GM21528 (cell line): ENCODE measurements at regions not wholly inside any gene's neighbourhood (a gene's known extent, or its start where the extent isn't known, plus 50 kb on each side); places are given as distances from the start of the nearest gene placed in this dataset.
"Not testable (repeated sequence)": the region's sequence is repeated elsewhere in the genome, so short reads cannot be mapped to it uniquely, and the experiment has no call there.

Source experiments
- ATAC-seq: cut with Tn5 transposase; IDR thresholded peaks from one replicate; pipeline ENCODE4 v1.9.1; 2021; ENCODE audit warnings: mild to moderate bottlenecking, moderate library complexity; ENCODE audit not compliant: unreplicated experiment, low FRiP score

GRCh38 chr9:72471096-72471495 is 50.3 kb upstream of the TMC1 start:
- no peak for ATAC-seq

DNA sequence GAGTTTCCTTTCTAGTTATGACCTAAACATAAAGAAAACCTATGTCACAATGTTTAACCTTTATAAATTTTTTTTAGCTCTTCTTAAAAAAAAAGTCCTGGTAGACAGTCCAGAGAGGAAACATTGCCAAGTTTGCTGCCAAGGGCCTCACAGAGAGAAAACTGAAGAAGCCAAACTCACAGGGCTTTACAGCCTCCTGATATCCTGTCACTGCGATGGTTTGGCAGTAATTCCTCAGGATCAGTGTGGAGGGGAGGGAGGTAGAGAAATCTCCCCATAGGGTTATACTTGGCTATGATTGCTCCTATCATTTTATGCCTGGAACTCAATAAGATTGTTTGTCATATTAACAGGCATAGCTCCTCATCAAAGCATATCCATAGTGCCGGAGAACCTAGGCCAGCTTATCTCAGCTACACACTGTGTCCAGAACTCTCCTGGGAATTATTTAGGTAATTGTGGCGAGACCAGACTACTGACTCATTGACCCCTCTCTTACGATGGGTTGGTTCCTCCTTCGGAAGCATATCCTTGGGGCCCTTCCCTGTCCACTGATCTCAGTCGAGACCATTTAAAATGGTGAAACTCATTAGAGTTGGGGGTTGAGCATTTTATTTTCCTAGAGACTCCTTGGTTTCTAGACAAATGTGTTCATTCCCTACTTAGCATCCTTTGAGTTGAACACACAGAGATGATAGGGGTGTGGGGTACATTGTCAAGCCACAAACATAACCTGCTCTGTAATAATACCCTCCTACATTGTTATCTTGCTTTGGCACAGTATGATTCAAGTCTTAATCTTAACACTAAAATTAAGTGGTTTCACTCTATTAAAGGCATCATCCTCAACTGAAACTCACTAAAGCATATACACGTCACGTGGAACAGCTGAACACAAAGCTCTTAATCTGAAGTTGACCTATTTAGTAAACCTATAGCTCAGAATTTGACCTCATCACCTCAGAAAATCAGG is 53.4 kb upstream of the TMC1 start:
- no peak for ATAC-seq

GRCh38 chr9:72465593-72465984 is 55.8 kb upstream of the TMC1 start:
- no peak for ATAC-seq

- ATAC-seq = peak; percentile 50
Observed at GRCh38 chr9:72464857-72465592, 56.4 kb upstream of the TMC1 start.

DNA sequence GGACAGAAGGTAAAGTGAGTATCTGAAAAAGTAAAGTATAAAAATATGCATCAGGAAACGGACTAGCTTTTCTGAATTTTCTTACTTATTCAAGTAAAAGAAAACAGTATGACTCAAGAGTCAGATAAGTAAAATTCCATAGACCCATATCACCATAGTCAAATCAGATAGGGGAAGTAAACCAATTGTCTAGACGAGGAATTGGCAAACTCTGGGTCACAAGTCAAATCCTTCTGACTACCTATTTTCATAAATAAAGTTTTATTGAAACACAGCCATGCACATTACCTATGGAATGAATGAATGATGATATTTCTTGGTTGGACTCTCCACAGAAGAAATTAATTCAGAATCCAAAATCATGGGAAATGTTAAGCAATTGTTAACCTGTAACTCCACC is 59.1 kb upstream of the TMC1 start:
- ATAC-seq = no peak

GRCh38 chr9:72460342-72461312 is 60.8 kb upstream of the TMC1 start:
- no peak for ATAC-seq

GRCh38 chr9:72459308-72459707 is 62.1 kb upstream of the TMC1 start:
- ATAC-seq = no peak

GRCh38 chr9:72458153-72458552 is 63.3 kb upstream of the TMC1 start:
- no peak for ATAC-seq

GRCh38 chr9:72457366-72457765 is 64.0 kb upstream of the TMC1 start:
- ATAC-seq = no peak

GRCh38 chr9:72454871-72455491 is 66.4 kb upstream of the TMC1 start:
- ATAC-seq = no peak

DNA sequence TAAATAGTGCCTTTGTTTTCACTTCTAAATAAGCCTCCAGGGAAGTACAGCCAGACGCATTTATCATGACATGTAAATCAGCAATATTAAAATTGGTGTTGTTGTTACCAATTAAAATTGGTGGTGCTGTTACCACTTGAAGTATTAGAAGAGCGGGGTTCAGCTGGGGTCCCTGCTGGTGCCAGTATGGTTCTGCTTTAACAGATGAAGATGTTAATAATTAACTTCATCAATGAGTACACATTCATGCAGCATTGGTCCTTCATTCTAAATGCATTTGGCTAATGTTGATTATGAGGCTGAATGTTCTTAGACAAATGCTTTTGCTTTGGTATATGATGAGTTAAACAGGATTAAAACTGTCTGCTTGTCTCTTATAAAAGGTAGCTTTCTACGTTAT is 67.6 kb upstream of the TMC1 start:
- ATAC-seq = no peak

DNA sequence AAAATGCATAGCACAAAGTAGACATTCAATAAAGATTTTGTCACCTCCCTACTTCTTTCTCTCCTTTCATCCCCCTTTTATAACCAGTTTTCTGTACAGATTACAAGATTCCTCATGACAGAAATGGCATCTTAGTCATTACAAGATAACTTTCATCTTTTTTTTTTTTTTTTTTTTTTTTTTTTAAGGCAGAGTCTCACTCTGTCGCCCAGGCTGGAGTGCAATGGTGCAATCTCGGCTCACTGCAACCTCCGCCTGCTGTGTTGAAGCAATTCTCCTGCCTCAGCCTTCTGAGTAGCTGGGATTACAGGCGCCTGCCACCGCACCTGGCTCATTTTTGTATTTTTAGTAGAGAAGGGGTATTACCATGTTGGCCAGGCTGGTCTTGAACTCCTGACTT is 75.2 kb upstream of the TMC1 start:
- ATAC-seq = not testable (repeated sequence)

DNA sequence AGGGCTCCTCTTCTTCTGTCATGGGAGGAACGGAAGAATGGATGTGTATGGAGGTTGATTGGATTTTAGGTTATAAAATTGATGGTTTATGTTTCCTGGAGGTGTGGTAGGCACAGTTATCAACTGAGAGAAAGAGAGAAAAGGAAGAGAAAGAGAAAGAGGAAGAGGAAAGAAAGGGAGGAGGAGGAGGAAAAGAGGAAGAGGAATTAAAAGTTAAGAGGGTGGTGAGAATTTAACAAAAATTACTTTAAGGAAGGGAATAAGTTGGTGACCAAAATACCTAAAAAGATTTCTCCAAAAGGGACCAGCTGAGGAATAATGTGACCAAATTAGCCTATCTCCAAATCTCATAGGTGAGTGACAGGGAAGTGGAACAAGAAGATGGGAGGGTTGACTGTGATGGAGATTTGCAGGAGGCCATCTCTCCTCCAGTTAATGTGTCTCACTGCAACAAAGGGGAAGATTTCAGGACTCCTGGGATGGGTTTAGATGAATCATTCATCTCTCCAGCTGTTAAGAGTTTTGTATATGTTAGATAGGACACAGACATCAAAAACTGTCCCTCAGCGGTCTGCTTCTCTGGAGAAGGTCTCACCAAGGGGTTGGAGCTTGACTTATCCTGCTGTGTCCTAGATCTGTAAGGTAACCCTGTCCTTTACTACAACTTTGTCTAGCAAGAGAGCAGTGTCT is 76.0 kb upstream of the TMC1 start:
- no peak for ATAC-seq

GRCh38 chr9:72444435-72444834 is 77.0 kb upstream of the TMC1 start:
- no peak for ATAC-seq

- peak; percentile 94 for ATAC-seq
Observed at GRCh38 chr9:72443855-72444254, 77.6 kb upstream of the TMC1 start.

DNA sequence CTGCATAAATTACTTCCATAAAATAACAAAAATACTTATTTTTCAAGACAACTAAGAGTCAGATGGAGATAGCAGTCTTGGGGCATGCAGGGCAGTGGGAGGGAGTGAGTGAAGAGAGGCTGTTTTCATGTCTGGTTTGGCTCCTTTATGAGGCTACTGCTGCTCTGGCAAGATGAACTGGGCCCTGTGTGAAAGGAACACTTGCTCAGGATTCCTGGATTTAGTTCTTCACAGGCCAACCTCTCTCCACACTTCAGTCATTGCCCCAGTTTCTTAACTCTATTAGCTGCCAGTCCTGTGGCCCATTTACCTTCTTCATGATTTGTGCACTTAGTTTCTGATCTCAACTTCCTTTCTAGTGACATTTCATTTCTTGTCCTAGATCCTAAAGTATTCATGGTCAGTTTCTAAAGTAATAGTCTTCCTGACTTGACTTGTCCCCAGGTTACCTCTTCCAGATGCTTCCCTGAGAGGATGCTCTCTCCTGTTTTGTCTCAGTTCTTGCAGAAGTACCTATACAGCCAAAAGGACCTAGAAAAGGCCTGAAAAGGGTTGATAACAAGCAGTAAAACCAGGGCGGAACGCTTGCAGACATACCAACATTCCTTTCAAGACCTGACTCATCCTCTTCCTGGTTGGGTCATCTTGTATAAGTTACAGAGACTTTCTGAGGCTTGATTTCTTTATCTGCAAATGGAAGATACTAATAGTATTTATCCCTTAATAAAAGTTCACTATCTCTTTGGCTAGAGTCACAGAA is 77.0 kb upstream of the ZFAND5 start:
- ATAC-seq = no peak

DNA sequence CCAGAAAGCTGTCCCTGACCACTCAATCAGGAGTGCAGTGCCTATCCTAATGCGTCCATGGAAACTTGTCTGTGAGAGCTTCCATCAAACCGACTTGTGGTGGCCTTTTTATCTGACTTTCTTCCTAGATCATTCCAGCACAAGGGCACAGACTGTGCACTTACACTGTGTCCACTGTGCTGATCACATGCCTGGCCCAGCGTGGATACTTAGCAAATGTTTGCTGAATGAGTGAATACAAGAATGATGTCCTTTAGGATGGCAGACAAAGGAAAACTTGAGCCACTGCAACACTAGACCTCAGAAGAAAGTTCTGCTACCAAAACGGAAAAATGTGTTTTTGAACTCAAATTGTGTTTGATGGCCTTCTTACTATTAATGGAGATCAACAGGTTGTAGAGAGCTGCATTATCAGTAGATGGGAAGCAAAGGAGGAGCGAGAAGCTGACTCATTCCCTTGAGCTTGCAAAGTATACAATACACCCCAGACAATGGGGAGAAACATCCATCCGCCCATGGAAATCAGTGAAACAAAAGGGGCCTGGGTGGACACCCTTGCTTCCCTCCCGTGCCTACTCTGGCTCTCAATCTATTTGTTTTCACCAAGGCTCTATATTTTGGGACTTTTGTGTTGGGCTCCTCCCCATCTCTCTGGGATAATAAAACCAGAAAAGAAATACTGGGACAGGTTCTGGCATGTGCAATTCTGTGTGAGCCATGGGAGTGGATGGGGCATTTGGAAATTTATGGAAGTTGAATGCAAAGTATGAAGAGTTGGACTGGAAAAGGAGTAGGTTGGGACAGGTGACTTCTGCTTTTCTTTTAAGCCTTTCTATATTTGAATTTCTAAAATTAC is 76.2 kb upstream of the ZFAND5 start:
- ATAC-seq = no peak

GRCh38 chr9:72440378-72440777 is 75.4 kb upstream of the ZFAND5 start:
- ATAC-seq = no peak
